ENCODE measurements at regions not wholly inside any gene's neighbourhood (a gene's known extent, or its start where the extent isn't known, plus 50 kb on each side); places are given as distances from the start of the nearest gene placed in this dataset.

DNA sequence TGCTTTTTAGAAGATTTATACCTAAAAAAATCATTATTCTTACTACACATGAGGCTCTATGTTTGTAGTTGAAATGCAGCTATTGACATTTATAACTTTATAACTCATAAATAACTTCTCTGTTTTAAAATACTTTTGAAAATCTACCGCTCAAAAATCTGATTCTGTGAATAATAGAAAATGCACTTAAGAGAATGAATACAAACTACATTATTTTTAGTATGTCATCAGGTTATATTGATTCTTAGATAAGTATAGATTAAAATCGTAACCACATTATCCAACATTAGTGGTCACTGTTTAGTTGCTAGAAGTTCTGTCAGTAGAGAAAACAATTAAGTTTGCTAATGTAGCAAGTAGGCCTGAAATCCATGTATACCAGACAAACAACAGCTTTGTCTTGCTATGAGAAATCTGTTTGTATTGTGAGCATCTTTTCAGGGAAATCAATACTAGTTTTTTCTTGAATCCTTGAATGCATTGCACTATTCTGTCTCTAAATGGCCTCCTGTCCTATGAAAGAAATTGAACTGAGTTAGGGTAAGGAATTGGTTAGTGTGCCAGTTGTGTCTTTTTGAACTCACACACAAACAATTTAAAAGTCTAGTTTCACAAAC is 116.5 kb upstream of the HDAC9 start:
- DNase-seq = no peak
- no peak for TF ChIP-seq POLR2A (IDR thresholded peaks at IDR 0.05; ENCODE audit: low read length)
- no peak for TF ChIP-seq GATA1 (IDR thresholded peaks at IDR 0.05; ENCODE audit: low read depth, low read length)

DNA sequence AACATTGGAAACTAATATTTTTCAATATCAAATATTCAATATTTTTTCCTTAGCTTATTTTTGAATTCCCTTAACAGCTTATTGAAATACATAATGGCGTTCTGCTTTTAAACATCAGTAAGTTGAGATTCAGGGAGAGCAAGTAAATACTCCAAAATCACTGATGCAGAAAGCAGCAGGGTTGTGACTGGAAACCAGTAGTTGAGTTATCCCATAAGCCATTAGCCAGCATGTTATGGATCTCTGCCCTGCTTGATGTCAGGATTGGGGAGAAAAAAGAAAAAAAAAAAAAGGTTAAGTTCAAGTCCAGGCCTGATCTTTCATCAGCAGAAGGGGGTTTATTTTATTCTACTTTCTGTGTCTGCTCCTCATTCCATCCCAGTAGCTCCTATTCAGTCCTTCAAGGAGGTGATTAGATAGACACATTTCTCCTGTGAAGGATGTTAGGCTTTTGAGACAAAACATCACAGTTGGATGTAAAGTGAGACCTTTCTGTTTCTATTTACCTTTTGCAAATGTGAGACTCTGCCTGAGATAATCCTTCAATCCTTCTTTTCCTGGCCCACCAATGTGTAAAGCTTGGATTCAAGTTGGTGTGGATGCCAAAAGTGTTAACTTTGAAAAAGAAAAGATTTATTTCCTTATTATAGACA is 110.9 kb upstream of the HDAC9 start:
- DNase-seq = no peak
- TF ChIP-seq POLR2A (IDR thresholded peaks at IDR 0.05; ENCODE audit: low read length) (no peak), GATA1 (IDR thresholded peaks at IDR 0.05; ENCODE audit: low read depth, low read length) (no peak)

DNA sequence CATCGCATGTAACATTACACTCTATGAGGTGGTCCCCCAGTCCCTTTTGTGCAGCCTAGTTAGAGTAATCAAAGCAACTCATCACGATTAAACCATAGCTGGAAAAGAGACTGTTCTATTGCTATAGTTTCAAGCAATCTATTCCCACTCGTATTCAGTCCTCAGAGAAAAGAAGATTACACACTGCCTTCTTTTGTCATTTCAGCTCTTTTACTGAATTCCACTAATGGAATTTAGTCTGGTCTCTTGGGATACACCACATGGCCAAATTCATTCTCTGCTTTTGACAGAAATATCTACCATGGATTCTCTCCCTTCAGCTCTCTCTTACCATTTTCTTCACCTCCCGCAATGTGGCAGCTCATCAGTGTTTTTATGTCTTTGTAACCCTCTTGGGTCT is 108.9 kb upstream of the HDAC9 start:
- TF ChIP-seq POLR2A (IDR thresholded peaks at IDR 0.05; ENCODE audit: low read length) (no peak), GATA1 (IDR thresholded peaks at IDR 0.05; ENCODE audit: low read depth, low read length) (no peak)
- no peak for DNase-seq

DNA sequence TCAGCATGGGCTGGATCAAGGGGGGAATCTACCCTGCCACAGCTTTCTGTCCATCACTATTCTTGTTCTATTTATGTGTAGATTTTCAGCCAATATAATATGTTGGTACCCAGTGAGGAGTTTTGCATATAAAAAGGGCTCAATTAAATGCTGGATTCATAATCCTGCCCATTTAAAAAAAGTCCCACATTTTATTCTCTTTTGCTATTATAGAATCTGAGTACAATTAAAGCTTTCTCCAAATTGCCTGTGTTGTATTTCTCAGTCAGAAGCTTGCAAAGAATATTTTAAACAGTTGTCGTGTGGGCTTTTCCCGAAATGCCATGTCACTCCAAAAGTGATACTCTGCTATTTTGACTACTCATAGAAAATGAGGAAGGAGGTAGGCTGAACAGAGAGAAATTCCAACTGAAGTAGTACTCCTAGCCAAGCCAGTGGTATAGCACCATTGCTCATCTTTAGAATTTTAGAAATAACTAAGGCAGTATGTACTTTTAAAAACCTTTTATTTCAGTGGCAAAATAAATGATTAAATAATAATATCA is 108.3 kb upstream of the HDAC9 start:
- no peak for DNase-seq
- no peak for TF ChIP-seq GATA1 (IDR thresholded peaks at IDR 0.05; ENCODE audit: low read depth, low read length)
- no peak for TF ChIP-seq POLR2A (IDR thresholded peaks at IDR 0.05; ENCODE audit: low read length)

DNA sequence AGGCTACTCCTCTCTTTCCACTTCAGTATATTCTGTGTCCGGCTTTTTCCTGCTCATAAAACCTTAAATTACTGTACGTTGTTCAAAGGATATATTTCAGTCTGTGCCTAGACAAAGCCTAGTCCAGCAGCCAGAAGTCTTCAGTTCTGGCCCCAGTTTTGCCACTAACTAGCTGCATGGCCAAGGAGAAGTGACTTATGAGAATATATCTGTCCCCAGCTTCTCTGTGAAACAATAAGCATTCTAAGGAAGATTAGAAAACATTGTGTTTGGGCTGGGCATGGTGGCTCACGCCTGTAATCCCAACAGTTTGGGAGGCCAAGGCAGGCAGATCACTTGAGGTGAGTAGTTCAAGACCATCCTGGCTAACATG is 105.0 kb upstream of the HDAC9 start:
- no peak for DNase-seq
- TF ChIP-seq GATA1 (IDR thresholded peaks at IDR 0.05; ENCODE audit: low read depth, low read length) (no peak), POLR2A (IDR thresholded peaks at IDR 0.05; ENCODE audit: low read length) (no peak)

DNA sequence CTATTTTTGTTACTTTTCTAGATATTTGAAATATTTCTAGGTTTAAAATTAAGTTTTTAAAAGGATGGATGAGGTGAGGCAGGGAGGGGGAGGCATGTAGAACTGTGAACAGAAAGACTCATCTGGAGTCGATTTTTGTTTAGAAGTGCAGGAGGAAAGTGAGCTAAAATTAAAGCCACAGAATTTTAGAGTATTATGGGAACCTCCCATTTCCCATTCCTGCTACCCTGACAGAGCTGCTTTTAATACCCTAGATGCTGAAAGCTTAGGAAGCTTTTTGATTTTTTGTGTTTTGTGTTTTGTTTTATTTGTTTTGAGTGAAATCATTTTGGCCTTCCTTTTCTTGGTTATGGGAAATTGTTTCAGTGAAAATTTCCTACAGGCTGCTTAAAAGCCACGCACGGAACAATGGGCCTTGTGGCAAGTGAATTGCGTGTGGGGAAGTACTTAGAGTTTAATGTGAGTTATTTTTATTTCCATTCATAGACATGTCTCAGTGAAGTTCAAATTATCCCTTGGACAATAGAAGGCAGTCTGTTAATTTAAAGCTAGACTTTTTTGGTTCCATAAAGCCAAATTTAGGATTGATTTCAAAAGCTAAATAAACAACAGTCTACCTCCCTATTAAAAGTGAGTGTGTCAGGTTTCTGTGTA is 102.0 kb upstream of the HDAC9 start:
- no peak for DNase-seq
- TF ChIP-seq POLR2A (IDR thresholded peaks at IDR 0.05; ENCODE audit: low read length) = no peak
- TF ChIP-seq GATA1 (IDR thresholded peaks at IDR 0.05; ENCODE audit: low read depth, low read length) = no peak

DNA sequence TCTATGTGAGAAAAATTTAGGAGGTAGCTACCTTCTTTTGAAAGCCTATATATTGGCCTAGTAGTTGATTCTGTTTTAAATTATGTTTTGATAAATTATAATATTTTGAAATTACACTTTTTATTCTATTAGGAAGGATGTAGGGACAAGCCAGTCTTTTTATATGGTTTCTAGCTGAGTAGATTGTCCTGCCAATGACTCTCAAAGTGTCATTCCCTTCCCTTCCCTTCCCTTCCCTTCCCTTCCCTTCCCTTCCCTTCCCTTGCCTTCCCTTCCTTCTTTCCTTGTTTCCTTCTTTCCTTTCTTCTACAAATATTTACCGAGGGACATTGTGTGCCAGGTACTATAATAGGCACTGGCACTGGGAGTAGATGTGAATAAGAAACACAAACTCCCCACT is 99.7 kb upstream of the HDAC9 start:
- DNase-seq = no peak

DNA sequence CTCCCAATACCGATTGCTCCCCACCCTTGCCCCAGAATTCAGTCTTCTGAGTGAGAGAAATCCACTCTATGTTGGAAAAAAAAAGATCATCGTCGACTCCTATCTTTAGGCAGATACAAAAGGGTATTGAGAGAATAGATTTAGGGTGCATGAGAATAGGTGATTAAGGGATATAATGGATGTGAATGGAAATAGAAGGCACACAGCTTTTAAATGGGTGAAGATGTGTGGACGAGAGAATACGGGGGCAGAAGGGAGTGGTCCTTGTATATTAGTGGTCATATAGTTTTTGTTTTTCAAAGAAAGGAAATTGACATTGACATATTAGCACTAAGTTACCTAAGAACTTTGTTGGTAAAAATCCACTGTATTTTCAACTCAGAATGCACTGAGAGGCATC is 98.6 kb upstream of the HDAC9 start:
- no peak for TF ChIP-seq POLR2A (IDR thresholded peaks at IDR 0.05; ENCODE audit: low read length)
- TF ChIP-seq GATA1 (IDR thresholded peaks at IDR 0.05; ENCODE audit: low read depth, low read length) = no peak
- no peak for DNase-seq

More for the DNA sequence above, 99.7 kb upstream of the HDAC9 start:
- TF ChIP-seq POLR2A (IDR thresholded peaks at IDR 0.05; ENCODE audit: low read length) (no peak), GATA1 (IDR thresholded peaks at IDR 0.05; ENCODE audit: low read depth, low read length) (no peak)

DNA sequence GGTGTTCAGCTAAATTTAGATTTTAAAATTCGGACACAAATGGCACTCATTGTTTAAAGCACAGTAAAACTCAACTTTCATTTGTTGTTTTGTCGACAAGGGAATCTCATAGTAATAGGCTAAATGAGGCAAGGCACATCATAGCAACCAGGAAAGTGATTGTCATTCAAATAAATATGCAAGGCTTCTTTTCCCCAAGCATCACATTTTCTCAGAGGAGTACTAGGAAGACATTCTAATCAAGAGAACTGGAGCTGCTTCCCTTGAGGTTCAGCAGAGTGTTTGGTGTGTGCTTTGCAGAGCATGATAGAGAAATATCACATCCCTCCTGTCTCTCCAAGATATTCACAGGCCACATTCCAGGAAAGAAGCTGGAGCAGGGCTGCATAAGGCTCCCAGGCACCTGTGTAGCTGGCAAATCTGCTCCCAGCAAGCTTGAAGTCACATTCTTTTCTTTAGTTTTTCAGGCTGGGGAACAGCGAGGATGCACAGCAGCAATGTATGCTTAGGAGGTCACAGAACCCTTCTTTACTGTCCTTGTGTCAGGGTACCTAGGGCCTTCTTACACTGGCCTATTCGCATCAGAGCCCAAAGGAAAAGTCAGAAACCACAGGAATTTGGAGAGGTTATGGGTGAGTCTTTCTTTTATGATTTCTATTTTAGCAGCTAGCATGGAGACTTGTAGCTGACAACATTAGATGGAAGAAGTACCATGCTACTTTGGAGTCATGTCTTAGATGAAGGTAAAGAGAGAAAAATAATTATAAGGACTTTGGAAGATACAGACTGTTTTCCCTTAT is 95.9 kb upstream of the HDAC9 start:
- TF ChIP-seq POLR2A (IDR thresholded peaks at IDR 0.05; ENCODE audit: low read length) = no peak
- no peak for TF ChIP-seq GATA1 (IDR thresholded peaks at IDR 0.05; ENCODE audit: low read depth, low read length)
- no peak for DNase-seq

DNA sequence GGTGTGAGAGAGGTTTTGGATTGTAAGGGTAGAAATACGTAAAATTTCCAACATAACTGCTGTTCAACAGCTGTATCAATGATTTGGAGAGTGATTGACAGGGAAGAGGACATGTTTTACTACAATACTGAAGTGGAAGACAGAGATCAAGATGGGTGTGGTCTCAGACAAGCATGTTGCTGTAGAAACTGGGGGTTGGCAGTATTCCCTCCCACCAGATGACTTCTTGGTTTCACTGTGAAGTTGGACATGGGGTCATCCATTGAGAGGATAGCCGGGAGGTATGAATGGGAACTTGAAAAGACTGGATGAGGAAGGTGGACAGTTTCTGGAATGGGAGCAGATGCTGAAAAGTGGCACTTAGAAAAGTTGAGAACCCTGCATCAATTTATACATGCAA is 95.3 kb upstream of the HDAC9 start:
- DNase-seq = no peak
- TF ChIP-seq POLR2A (IDR thresholded peaks at IDR 0.05; ENCODE audit: low read length) (no peak), GATA1 (IDR thresholded peaks at IDR 0.05; ENCODE audit: low read depth, low read length) (no peak)

DNA sequence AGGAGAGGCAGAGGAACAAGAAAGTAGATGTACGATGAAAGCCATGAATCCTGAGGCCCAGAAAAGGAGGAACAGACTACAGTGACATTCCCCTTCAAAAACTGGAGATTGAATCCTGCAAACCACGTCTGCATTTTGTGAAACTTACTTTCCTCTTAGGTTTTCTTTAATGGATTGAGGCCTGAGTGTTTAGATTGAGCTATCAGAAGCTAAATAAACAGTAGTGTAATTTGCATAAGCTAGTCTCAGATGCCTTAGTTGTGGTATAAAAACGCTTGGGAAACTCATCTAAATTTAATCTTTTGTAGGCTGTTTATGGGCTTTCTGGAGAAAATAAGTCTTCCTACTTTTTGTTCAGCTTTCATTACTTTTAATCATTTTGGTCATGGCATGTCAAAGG is 94.8 kb upstream of the HDAC9 start:
- no peak for DNase-seq
- TF ChIP-seq GATA1 (IDR thresholded peaks at IDR 0.05; ENCODE audit: low read depth, low read length) = no peak
- TF ChIP-seq POLR2A (IDR thresholded peaks at IDR 0.05; ENCODE audit: low read length) = no peak

DNA sequence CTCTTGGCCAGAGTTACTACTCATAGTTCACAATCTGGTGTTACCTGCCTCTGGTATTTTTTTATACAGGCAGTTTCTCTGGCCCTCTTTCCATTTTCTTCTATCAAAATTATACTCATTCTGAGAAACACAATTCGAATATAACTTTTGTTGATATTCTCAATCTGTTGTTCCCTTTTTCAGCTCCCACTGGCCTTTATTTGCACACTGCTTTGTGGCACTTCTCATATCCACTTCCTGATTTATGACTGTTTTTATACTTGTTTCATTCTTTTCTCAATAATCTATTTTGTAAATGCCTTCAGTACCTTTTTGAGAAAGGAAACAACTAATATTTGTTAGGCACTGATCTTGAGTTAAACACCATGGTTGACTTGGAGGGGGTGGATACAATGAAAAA is 93.8 kb upstream of the HDAC9 start:
- TF ChIP-seq POLR2A (IDR thresholded peaks at IDR 0.05; ENCODE audit: low read length) (no peak), GATA1 (IDR thresholded peaks at IDR 0.05; ENCODE audit: low read depth, low read length) (no peak)
- no peak for DNase-seq

DNA sequence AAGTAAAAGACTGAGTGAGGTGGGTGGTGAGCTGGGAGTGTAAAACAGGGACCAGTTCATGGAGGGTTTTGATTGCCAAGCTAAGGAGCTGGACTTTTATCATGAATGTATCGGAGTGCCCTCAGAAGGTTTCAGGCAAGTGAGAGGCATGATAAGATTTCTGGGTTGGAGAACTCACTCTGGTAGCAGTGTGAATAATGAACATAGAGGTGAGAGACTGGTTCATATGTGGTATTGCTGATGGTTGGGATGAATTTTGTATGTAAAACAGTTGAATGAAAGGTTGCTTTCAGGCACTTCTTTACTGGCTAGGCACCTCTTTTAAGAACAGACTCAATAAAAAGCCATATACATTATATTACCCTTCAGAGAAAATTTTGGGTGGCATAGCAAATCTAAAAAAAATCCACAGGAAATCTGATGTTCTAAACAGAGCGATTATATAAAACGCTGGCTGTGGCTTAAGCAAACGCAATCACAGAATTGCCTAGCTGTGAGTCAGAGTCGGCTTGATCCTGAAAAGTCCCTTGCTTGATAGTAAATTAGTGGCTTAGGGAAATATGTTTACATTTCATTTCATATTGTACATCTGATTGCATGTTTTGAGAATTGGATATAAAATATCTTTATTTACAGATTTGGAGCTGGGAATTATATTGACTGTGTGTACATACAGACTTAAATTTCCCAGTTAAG is 92.9 kb upstream of the HDAC9 start:
- no peak for DNase-seq
- TF ChIP-seq POLR2A (IDR thresholded peaks at IDR 0.05; ENCODE audit: low read length) (no peak), GATA1 (IDR thresholded peaks at IDR 0.05; ENCODE audit: low read depth, low read length) (no peak)

Data from erythroblast (primary cell).